SU-DHL-6 (cell line): ENCODE measurements at regions not wholly inside any gene's neighbourhood (a gene's known extent, or its start where the extent isn't known, plus 50 kb on each side); places are given as distances from the start of the nearest gene placed in this dataset.

Experiments
- H2AFZ ChIP-seq: fragments of 200-600 bp; sonication (generic); 2 replicates; pipeline ENCODE4 v1.6.1; 2014; ENCODE audit warnings: low read depth, mild to moderate bottlenecking, moderate library complexity, mixed read lengths, antibody characterized with exemption, low read length; ENCODE audit not compliant: severe bottlenecking
- H3F3A ChIP-seq: fragments of 200-600 bp; shearing (Covaris generic); 2 replicates; pipeline ENCODE4 v1.6.0; 2016; ENCODE audit warnings: antibody characterized with exemption, mild to moderate bottlenecking; ENCODE audit not compliant: insufficient read depth
- H3K27ac ChIP-seq: fragments of 200-600 bp; sonication (generic); 2 replicates; pipeline ENCODE4 v1.5.1; 2016; ENCODE audit warnings: low read depth, mild to moderate bottlenecking, low read length, moderate library complexity, mixed read lengths
- H3K27me3 ChIP-seq: fragments of 200-600 bp; sonication (generic), shearing (Covaris generic); 2 replicates; pipeline ENCODE4 v1.6.0; 2014; ENCODE audit warnings: mild to moderate bottlenecking, low read length
- H3K36me3 ChIP-seq: fragments of 200-600 bp; sonication (generic); 2 replicates; pipeline ENCODE4 v1.6.1; 2014; ENCODE audit warnings: mild to moderate bottlenecking, low read length, mixed read lengths
- H3K4me2 ChIP-seq: fragments of 300-600, 200-600 bp; shearing (Covaris generic), sonication (generic); 2 replicates; pipeline ENCODE4 v1.6.0; 2014; ENCODE audit warnings: low read length, low read depth, mild to moderate bottlenecking; ENCODE audit not compliant: poor library complexity, severe bottlenecking
- H3K4me3 ChIP-seq: fragments of 200-600 bp; sonication (generic); 2 replicates; pipeline ENCODE4 v1.5.1; 2014; ENCODE audit warnings: antibody characterized with exemption, low read length, mild to moderate bottlenecking, mixed read lengths; ENCODE audit not compliant: insufficient read depth, poor library complexity, severe bottlenecking
- H3K79me2 ChIP-seq: fragments of 200-600 bp; sonication (generic); 2 replicates; pipeline ENCODE4 v1.6.1; 2014; ENCODE audit warnings: mild to moderate bottlenecking, low read length, moderate library complexity; ENCODE audit not compliant: insufficient read depth
- H3K9ac ChIP-seq: fragments of 200-600 bp; sonication (generic); 2 replicates; pipeline ENCODE4 v1.7.0; 2014; ENCODE audit warnings: mild to moderate bottlenecking, low read length
- H3K9me2 ChIP-seq: fragments of 200-600 bp; sonication (generic); replicated peaks from 2 replicates; pipeline ENCODE4 v1.6.1; 2014; ENCODE audit warnings: low read length; ENCODE audit not compliant: insufficient read depth
- H3K9me3 ChIP-seq: fragments of 200-600 bp; sonication (generic); 2 replicates; pipeline ENCODE4 v1.6.1; 2014; ENCODE audit warnings: low read length, mixed read lengths; ENCODE audit not compliant: insufficient read depth
- H4K20me1 ChIP-seq: fragments of 200-600 bp; sonication (generic); 2 replicates; pipeline ENCODE4 v1.6.1; 2014; ENCODE audit warnings: low read depth, mild to moderate bottlenecking, antibody characterized with exemption, low read length, moderate library complexity, mixed read lengths
- CTCF ChIP-seq: fragments of 200-600 bp; sonication (generic); IDR thresholded peaks from one replicate; pipeline ENCODE4 v1.5.1; 2017; ENCODE audit warnings: antibody characterized with exemption, mild to moderate bottlenecking, low read length, moderate library complexity; ENCODE audit not compliant: insufficient read depth, poor library complexity, severe bottlenecking
- EZH2phosphoT487 ChIP-seq: fragments of 200-600 bp; sonication (generic), shearing (Covaris generic); conservative IDR thresholded peaks from 2 replicates; pipeline ENCODE4 v1.6.1; 2018; ENCODE audit warnings: mild to moderate bottlenecking, antibody characterized with exemption, low read length, moderate library complexity, mixed read lengths

GRCh38 chr1:59218521-59219236 lies 78.2 kb upstream of the FGGY start:
- Histone ChIP-seq H3K9me3 (no peaks in the 10 kb centered on the region), H3K36me3 (no peaks in the 10 kb centered on the region), H3K4me3 (no peak overlapping the region), H2AFZ (no peak overlapping the region), H3K79me2 (no peaks in the 10 kb centered on the region), H3K27me3 (no peaks in the 10 kb centered on the region), H3K9ac (no peak overlapping the region), H3F3A (no peaks in the 10 kb centered on the region), H4K20me1 (no peaks in the 10 kb centered on the region), H3K27ac (no peak overlapping the region), H3K9me2 (no peaks in the 10 kb centered on the region), H3K4me2 (no peak overlapping the region)
- TF ChIP-seq EZH2phosphoT487 (no peak), CTCF (no peak)

GRCh38 chr1:59219916-59220315 lies 77.0 kb upstream of the FGGY start:
- H2AFZ ChIP-seq = no peak overlapping the region
- H3K36me3 ChIP-seq = no peaks in the 10 kb centered on the region
- H3K4me3 ChIP-seq = no peak overlapping the region
- H3K27me3 ChIP-seq = no peaks in the 10 kb centered on the region
- H3K79me2 ChIP-seq = no peaks in the 10 kb centered on the region
- H3K9ac ChIP-seq = no peak overlapping the region
- H3K4me2 ChIP-seq = no peak overlapping the region
- H4K20me1 ChIP-seq = no peaks in the 10 kb centered on the region
- no peak for TF ChIP-seq CTCF
- no peak for TF ChIP-seq EZH2phosphoT487
- H3K9me2 ChIP-seq = no peaks in the 10 kb centered on the region
- no peaks in the 10 kb centered on the region for H3K9me3 ChIP-seq
- H3K27ac ChIP-seq = no peak overlapping the region
- H3F3A ChIP-seq = no peaks in the 10 kb centered on the region

- Histone ChIP-seq H3K36me3 (no peaks in the 10 kb centered on the region), H2AFZ (no peak overlapping the region), H3K4me3 (no peak overlapping the region), H4K20me1 (no peaks in the 10 kb centered on the region), H3K27me3 (no peaks in the 10 kb centered on the region), H3K9me2 (no peaks in the 10 kb centered on the region), H3K4me2 (no peak overlapping the region), H3K79me2 (no peaks in the 10 kb centered on the region), H3F3A (no peaks in the 10 kb centered on the region), H3K9me3 (no peaks in the 10 kb centered on the region), H3K27ac (no peak overlapping the region), H3K9ac (no peak overlapping the region)
- TF ChIP-seq CTCF (no peak), EZH2phosphoT487 (no peak)
Observed at GRCh38 chr1:59220356-59220755, 76.5 kb upstream of the FGGY start.
